AG09309 (cell line): ENCODE measurements at regions not wholly inside any gene's neighbourhood (a gene's known extent, or its start where the extent isn't known, plus 50 kb on each side); places are given as distances from the start of the nearest gene placed in this dataset.

Source experiments
- DNase-seq: peaks from one replicate; pipeline ENCODE4 v3.0.0-alpha.2; 2010; ENCODE audit warnings: low read depth
- H3K4me3 ChIP-seq: 2 replicates; pipeline ENCODE4 v1.5.1; 2011; ENCODE audit warnings: mild to moderate bottlenecking, low read depth, low read length, moderate library complexity; ENCODE audit not compliant: control insufficient read depth
- TF ChIP-seq, protein P1 (sequence below): IDR thresholded peaks from 2 replicates; pipeline ENCODE4 v1.5.1; 2011; ENCODE audit warnings: mild to moderate bottlenecking, low read depth, low read length, inconsistent platforms; ENCODE audit not compliant: insufficient read depth, control insufficient read depth; ENCODE audit errors: missing control alignments

DNA sequence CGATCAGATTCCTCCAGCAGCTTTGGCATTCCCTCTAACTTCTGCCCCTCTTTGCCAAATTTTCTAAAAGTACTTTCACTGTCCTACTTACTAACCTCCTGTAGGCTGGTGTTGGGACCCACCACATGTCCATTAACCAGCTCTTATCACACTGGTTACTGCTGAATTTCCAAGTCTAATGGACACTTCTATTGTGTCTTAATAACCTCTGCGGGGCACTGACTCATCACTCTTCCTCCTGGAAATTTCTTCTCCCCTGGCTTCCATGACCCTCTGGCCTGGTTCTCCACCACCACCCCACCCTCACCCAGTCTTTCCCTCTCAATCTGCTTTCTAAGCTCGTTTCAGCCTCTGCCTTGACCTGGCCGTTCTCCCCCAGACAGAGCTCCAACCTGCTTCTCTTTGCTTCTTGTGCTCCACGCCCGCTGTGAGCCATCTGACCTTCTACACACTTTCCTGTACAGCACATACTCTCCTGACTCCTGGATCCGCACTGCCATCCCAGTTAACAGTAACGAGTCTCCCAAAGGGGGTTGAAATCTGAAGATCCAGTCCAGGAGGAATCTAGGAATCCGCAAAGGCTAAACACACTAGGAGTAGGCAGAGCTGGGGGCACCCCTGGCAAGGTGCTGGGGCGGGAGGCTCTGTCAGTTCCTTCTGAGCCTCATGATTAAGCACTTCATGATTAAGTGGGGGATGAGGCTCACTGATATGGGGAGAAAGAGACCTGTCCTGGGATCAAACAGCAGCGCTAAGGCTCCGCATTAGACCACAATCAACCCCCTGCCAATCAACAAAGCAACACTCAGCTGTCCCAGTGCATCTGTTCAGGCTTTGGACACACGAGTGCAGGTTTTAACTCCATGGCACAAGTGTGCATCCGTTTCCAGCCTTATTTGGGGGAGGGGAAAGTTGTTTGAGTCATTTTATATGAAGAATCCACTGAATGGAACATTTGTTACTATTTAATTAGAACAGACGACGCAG lies 146.3 kb downstream of the LY86 start:
- no peak for DNase-seq
- TF ChIP-seq, protein P1, sequence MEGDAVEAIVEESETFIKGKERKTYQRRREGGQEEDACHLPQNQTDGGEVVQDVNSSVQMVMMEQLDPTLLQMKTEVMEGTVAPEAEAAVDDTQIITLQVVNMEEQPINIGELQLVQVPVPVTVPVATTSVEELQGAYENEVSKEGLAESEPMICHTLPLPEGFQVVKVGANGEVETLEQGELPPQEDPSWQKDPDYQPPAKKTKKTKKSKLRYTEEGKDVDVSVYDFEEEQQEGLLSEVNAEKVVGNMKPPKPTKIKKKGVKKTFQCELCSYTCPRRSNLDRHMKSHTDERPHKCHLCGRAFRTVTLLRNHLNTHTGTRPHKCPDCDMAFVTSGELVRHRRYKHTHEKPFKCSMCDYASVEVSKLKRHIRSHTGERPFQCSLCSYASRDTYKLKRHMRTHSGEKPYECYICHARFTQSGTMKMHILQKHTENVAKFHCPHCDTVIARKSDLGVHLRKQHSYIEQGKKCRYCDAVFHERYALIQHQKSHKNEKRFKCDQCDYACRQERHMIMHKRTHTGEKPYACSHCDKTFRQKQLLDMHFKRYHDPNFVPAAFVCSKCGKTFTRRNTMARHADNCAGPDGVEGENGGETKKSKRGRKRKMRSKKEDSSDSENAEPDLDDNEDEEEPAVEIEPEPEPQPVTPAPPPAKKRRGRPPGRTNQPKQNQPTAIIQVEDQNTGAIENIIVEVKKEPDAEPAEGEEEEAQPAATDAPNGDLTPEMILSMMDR, result no peak
- no peak overlapping the region for H3K4me3 ChIP-seq

GRCh38 chr6:6736791-6737654 lies 148.5 kb downstream of the LY86 start:
- TF ChIP-seq, protein P1, result no peak
- peak; percentile 87 for DNase-seq
- H3K4me3 ChIP-seq, result peak overlapping the region; percentile 38

- no peak overlapping the region; the same call in 1 of the 2 replicates for H3K4me3 ChIP-seq
- TF ChIP-seq, protein P1, result no peak
Observed at GRCh38 chr6:6737671-6738070, 149.2 kb downstream of the LY86 start.

GRCh38 chr6:6738108-6738507 lies 149.6 kb downstream of the LY86 start:
- TF ChIP-seq, protein P1, result no peak
- no peak for DNase-seq
- H3K4me3 ChIP-seq, result no peak overlapping the region

More at GRCh38 chr6:6737671-6738070, 149.2 kb downstream of the LY86 start:
- DNase-seq, result no peak

DNA sequence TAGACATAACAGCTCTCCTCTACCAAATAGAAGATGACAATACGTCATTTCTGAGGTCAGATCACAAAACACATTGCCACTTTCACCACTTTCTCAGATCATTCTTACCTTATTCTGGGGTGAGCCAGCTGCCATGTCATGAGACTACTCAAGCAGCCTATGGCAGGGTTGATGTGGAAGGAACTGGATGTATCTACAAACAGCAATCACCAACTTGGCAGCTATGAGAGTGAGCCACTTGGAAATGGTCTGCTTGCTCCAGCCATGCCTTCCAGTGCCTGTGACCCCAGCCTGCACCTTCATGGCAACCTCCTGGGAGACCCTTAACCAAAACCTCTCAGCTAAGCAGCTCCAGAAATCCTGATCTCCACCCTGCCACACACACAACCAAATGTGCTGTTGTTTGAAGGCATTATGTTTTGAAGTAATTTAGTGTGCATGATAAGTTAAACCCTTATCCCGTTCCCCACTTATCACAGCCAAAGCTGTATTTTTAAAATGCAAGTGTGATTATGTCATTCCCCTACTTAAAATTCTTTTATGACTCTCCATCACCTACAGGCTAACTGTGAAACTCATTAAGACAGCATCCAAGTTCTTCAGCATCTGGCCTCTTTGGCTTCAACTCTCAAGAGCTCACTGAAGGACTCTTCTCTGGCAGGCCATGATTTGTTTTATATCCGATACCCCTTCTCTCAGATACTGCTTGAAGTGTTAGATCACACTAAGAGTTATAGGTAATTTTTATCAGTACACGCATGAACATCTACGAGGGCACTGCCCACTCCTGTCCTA lies 150.6 kb downstream of the LY86 start:
- no peak for DNase-seq
- no peak overlapping the region for H3K4me3 ChIP-seq
- TF ChIP-seq, protein P1, result no peak

DNA sequence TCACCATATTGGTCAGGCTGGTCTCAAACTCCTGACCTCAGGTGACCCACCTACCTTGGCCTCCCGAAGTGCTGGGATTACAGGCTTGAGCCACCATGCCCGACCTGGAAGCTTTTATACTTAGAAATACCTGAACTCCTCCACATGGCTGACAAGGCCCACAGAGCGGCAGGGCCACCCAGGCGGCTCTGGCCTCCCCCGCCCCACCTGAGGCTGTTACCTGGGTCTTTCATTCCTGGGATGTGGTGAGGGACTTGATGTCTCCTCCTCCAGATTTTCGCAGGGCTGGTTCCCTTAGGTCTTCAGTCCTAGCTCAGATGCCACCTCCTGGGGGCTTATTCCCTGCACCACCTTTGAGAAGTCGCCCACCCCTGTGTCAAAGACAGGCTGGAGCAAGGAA lies 152.1 kb downstream of the LY86 start:
- TF ChIP-seq, protein P1, result no peak
- DNase-seq, result no peak
- no peak overlapping the region for H3K4me3 ChIP-seq
